Right lung (tissue), 2 donors: ENCODE measurements at regions not wholly inside any gene's neighbourhood (a gene's known extent, or its start where the extent isn't known, plus 50 kb on each side); places are given as distances from the start of the nearest gene placed in this dataset.

Source experiments
- DNase-seq, 2 donors: peaks; one replicate each; pipeline ENCODE4 v3.0.0-alpha.2; 2013

DNA sequence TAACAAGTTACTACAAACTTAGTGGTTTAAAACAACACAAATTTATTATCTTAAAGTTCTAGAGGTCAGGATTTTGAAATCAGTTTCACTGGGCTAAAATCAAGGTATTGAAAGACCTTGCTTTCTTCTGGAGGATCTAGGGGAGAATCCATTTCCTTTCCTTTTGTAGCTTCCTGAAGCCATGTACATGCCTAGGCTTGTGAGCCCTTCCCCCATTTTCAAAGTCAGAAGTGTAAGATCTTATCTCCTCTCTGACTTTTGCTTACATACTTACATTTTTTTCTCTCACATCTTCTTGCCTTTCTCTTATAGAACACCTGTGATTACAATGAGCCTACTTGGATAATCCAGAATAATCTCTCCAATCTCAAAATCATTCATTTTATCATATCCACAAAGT lies 78.7 kb upstream of the MBOAT2 start:
- DNase-seq: no peak

DNA sequence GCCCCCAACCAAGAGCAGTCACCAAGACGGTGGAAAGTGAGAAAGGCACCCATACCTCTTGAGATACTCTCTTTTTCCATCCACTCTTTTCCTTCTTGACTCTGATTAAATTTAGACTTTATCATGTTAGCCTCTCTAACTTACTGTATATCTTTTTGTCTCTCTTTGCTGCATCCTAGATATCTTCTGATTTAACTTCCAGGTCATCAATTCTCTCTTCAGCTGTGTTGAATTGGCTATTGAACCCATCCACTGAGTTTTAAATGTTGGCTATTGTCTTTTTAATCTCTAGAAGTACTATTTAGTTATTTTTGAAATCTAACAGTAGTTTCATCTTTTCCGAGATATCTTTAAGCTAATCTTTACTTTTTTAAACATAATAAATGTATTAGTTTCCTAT lies 78.3 kb upstream of the MBOAT2 start:
- no peak for DNase-seq

DNA sequence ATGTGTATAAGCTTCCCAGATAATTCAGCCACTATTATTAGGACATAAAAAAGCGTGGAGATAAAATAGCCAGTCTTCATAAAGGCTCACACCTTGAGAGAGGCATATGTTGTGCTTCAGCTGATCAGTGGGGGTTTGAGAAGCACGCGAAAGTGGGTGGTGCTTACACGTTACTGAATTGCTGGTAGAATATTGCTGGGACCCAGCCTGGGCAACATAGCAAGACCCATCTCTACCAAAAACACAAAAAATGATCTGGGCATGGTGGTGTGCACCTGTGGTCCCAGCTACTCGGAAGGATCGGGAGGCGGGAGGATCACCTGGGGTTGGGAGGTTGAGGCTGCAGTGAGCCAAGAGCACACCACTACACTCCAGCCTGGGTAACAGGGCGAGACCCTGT lies 74.9 kb upstream of the MBOAT2 start:
- no peak for DNase-seq

DNA sequence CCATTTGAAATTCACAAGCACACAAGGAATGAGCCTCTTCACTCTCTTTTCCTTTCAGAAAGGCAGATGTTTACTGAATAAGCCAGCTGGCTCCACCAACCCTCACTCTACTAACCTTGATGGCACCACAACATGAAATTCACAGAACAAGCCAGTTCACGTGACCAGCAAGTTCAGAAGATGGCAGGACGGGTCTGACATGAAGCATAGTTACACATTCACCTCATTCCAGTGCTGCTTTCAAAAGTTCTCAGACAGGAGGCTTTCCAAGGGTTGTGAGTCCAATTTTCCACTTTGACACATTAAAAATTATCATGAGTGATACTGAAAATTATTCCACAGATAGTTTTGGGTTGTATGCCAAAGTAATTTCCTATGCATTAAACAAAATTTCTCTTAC lies 74.2 kb upstream of the MBOAT2 start:
- no peak for DNase-seq

DNA sequence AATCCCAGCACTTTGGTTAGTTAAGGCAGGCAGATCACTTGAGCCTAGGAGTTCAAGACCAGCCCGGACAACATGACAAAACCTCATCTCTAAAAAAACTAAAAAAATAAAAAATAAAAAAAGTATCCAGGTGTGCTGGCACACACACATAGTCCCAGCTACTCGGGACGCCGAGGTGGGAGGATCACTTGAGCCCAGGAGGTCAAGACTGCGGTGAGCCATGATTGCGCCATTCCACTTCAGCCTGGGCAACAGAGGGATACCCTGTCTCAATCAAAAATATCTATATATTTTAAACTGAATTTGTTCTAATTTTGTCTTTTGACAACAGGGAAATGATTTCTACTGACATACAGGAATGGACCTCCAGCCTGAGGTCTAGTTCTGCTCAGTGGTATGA lies 73.3 kb upstream of the MBOAT2 start:
- DNase-seq: no peak

DNA sequence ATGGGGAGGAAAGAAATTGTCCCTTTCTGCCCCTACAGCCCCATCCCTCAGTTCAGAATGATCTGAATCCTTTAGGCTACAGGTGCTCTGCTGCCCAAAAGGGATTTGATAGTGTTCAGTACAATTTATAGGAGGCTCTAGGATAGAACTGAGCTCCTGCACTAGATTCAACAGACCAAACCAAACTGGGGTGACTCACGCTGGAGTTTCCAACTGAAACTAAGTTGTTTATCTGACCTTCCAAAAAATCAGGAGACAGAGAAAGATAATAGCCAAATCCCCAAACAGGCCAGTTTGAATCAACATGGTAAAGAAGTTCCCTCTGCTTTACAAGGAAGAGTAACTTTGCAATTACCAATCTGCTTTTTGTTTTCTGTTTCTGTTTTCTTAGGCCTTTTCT lies 72.7 kb upstream of the MBOAT2 start:
- DNase-seq: no peak

DNA sequence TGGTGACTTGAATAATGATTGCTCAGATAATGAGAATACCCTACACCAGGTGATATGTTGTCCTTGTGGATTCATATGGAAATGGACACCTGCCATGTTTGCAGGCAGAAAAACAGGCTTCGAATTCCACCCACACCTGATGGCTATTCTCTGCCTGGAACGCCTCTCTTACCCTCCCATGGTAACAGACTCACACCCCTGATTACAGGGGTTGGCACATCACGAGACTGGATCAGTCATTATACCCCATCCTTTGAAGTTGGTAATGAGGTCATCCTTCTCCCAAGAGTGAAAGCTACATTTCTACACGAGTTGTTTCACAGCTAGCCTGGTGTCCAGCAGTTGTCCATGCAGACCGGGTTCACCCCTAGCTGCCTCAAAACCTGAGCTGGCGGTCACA lies 71.4 kb upstream of the MBOAT2 start:
- DNase-seq: no peak

DNA sequence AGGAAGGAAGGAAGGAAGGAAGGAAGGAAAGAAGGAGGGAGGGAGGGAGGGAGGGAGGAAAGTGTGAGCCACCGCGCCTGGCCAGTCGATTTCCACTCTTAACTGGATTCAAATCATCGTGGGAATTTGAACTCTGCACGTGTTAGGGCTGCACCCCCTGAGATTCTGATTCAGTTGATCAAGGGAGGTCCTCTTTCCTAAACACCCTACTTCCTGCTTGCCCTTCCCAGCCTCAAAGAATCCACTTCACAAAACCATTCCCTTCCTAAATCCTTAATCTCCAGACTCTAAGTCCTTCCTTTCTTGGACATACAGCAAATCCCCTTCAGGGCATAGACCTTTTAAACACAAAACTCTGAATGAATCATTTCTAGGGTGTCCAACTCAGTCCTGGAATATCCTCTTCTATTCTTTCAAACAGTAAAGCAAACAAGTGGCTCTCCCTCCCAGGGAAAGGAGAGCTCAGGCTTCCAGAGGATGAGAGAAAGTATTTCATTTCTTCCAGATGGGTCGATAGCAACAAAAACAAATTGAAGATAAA lies 68.2 kb upstream of the MBOAT2 start:
- DNase-seq: no peak

DNA sequence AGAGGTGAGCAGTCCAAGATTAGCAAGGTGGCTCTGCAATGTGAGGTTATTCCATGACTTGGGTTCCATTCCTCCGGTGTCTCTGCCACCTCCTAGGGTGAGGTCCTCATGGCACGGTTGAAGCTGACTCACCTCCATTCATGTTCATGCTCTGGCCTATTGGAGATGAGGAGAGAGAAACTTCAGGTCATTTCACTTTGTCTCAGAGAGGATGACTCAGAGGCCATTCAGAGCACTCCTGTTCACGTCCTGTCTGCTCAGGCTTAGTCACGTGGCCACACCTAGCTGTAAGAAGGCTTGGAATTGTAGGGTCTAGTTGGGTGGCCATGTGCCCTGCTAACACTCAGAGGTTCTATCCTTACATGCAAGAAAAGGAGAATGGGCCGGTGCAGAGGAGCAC lies 67.5 kb upstream of the MBOAT2 start:
- DNase-seq: no peak

DNA sequence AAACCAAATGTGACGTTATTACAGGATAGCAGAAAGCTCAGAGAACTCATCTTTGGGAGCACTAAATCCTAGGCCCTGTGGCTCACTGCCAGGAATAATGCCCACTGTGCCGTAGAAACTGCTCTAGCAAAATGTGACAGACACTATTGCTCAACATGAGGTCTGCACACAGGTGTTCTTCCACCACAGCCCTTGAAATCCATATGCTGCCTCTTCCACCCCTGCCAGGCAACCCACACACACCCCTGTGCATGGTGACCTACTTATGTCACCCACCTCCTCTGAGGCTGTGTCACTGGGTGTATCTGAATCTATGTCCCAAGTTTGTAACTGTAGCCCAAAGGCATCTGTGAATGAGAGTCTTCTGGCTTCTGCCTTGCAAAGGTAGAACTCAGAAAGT lies 66.1 kb upstream of the MBOAT2 start:
- no peak for DNase-seq

DNA sequence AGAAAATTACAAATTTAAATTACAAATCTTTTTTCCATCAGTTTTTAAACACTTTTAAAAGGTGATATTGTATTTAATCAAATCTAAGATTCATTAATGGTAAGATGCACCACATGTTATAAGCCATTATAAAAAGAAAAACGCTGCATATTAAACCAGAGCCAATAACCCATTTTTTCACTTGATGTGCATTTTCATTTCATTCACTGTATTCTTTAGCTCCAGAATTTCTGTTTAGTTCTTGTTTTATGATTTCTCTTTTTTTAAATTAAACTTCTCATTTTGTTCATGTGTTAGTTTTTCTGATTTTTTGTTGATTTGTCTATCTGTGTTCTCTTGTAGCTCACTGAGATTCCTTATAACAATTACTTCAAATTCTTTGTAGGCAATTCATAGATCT lies 62.4 kb upstream of the MBOAT2 start:
- no peak for DNase-seq

DNA sequence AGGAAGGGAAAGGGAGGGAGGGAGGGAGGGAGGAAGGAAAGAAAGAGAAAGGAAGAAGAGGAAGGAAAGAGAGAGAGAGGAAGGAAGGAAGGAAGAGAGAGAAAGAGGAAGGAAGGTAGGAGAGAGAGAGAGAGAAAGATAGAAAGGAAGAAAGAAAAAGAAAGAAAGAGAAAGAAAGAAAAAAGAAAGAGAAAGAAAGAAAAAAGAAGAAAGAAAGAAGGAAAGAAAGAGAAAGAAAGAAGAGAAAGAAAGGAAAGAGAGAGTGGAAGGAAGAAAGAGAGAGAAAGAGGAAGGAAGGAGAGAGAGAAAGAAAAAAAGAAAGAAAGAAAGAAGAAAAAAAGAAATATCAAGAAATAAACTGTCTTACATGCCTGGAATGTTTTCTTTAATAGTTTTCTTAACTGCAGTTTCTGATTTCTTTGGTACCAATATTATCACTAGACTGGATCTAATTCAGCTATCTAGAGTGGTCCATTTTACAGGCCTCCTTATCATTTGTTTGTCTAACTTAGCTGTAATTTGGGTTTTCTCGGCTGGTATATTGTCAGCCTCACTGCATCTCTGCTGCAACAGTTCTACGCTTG lies 59.6 kb upstream of the MBOAT2 start:
- DNase-seq: no peak

DNA sequence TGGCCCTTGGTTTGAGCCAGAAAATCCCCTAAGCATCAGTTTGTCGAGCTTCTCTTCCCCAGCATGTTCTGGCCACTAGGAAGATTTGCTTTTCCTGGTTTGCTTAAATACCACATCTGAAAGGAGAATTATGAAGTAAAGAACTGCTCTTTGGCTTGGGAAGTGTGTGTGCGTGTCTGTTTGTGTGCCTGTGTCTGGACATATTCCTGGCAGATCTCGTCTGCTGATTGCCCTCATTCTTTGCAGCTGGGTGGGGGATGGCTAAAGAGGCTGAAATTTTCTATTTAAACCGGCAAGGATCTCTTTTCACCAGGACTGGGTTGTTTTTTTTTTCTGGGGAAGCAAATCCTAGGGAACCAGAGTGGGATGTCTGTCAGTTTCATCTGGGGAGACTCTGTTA lies 57.3 kb upstream of the MBOAT2 start:
- DNase-seq: no peak

DNA sequence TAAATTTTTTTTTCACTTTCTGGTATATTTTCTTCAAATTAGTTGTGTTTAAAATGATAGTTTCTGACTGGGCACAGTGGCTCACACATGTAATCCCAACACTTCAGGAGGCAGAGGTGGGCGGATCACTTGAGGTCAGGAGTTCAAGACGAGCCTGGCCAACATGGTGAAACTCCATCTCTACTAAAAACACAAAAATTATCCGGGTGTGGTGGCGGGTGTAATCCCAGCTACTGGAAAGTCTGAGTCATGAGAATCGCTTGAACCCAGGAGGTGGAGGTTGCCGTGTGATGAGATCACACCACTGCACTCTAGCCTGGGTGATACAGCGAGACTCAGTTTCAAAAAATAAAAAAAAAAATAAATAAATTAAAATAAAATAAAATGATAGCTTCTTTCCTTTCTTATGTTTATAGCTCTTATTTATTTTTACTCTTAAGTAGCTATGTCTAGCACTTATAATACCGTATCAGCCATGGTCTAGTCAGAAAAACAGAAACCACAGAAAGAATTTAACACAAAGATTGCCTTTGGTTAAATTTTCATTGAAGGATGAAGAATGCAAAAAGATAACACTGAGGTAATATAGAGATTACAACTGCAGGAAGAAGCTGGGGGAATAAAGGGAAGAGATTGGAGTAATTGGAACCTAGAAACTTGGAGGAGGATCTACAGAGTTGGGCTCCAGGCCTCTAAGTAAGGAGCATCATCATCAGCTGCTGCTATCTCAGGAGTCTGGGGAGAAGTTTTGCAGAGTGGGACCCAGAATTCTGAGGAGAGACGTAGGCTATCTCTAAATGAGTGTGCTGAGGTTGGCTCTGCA lies 54.7 kb upstream of the MBOAT2 start:
- DNase-seq: no peak

DNA sequence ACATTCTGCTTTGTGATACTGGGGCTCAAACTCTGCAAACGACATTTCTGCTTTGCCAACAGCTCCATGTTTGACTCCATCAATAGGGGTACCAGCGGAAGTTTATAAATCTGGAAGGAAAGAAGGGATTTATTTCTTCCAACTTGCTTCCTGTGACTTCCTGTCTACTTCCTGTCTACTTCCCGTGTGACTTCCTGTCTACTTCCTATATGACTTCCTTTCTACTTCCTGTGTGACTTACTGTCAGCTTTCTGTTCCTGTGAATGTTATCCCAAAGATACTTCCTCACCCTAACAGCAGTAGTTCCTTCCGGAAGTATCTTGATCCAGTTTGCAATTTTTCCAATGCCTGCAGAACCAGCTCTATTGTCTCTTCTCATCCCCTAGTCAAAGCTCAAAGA lies 52.0 kb upstream of the MBOAT2 start:
- no peak for DNase-seq

DNA sequence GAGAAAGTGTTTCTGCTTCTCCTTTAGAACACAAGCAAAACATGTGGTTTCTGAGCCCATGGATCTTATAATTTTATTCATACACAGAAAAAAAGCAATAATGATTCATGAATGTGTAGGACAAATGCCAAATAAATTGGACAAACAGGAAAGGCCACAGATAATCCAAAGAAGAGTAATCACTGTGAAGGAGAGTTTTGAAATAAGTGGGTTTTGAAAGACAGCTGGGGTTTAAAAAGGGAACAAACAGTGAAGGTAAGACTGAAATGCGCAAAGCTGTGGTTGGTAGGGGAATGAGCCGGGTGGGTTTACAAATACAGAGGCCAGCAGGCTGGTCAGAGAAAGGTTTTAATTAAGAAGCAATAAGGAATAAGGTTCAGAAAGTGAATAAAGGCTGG lies 50.0 kb upstream of the MBOAT2 start:
- no peak for DNase-seq
